CD4-positive, alpha-beta T cell (primary cell): ENCODE measurements at regions not wholly inside any gene's neighbourhood (a gene's known extent, or its start where the extent isn't known, plus 50 kb on each side); places are given as distances from the start of the nearest gene placed in this dataset.

ENCODE experiments used
- ATAC-seq: fragments of 200-7000 bp; cut with Tn5 transposase; one replicate; pipeline ENCODE4 v1.10.0; 2022; ENCODE audit warnings: mild to moderate bottlenecking; ENCODE audit not compliant: poor library complexity
- CTCF ChIA-PET: fragments of 350-600 bp; sonication (Branson Sonifier 250); formaldehyde crosslinking; loops from one replicate; lab custom pipeline; 2021; ENCODE audit warnings: antibody characterized with exemption, inconsistent platforms; lab: Charles Lee
- POLR2A ChIA-PET: fragments of 350-600 bp; sonication (Branson Sonifier 250); formaldehyde crosslinking; loops from one replicate; lab custom pipeline; 2021; ENCODE audit warnings: antibody characterized with exemption, inconsistent platforms; lab: Charles Lee
- DNase-seq, 14 experiments: peaks; one replicate each; pipeline ENCODE4 v3.0.0-alpha.2; 2013 to 2020; ENCODE audit warnings: mixed read lengths in 2 of 14
- H3K27ac ChIP-seq, 2 donors: one replicate each; pipeline versions ENCODE4 v1.5.1 to v1.7.0; 2013; ENCODE audit warnings: low read length in 2 of 2, low read depth in 1 of 2, mild to moderate bottlenecking in 1 of 2
- H3K27me3 ChIP-seq, 2 experiments: 1 replicate in 1 of 2; 2 replicates in 1 of 2; pipeline versions ENCODE4 v1.6.1 to v1.7.0; 2013; ENCODE audit warnings: low read length in 2 of 2, control low read depth in 1 of 2, mild to moderate bottlenecking in 1 of 2, moderate library complexity in 1 of 2; ENCODE audit not compliant: insufficient read depth in 2 of 2, control insufficient read depth in 1 of 2
- H3K36me3 ChIP-seq: one replicate; pipeline ENCODE4 v1.6.1; 2013; ENCODE audit warnings: low read length, control low read depth; ENCODE audit not compliant: insufficient read depth
- H3K4me1 ChIP-seq: one replicate; pipeline ENCODE4 v1.6.1; 2013; ENCODE audit warnings: low read length, control low read depth; ENCODE audit not compliant: insufficient read depth
- H3K4me3 ChIP-seq: one replicate; pipeline ENCODE4 v1.5.1; 2013; ENCODE audit warnings: mild to moderate bottlenecking, low read length, moderate library complexity
- H3K9me3 ChIP-seq, 2 experiments: 1 replicate in 1 of 2; 2 replicates in 1 of 2; pipeline versions ENCODE4 v1.6.1 to v1.7.0; 2013; ENCODE audit warnings: low read length in 2 of 2, mild to moderate bottlenecking in 2 of 2, control low read depth in 1 of 2, moderate library complexity in 1 of 2; ENCODE audit not compliant: control insufficient read depth in 1 of 2, insufficient read depth in 1 of 2
- H3K27ac Mint-ChIP-seq: one replicate; pipeline ENCODE4 v1.8.0; 2020; ENCODE audit warnings: mixed read lengths
- H3K27me3 Mint-ChIP-seq: one replicate; pipeline ENCODE4 v1.8.0; 2021; ENCODE audit warnings: mixed read lengths
- H3K36me3 Mint-ChIP-seq: one replicate; pipeline ENCODE4 v1.8.0; 2021; ENCODE audit warnings: low read depth, mixed read lengths
- H3K4me1 Mint-ChIP-seq: one replicate; pipeline ENCODE4 v1.8.0; 2021; ENCODE audit warnings: low read depth, mixed read lengths
- H3K4me3 Mint-ChIP-seq: one replicate; pipeline ENCODE4 v1.8.0; 2020; ENCODE audit warnings: mild to moderate bottlenecking, mixed read lengths
- H3K9me3 Mint-ChIP-seq: one replicate; pipeline ENCODE4 v1.8.0; 2020; ENCODE audit warnings: mixed read lengths
- intact Hi-C, 2 experiments: fragments of 100-400 bp; cut with DNase I in 1 of 2; cut with micrococcal nuclease in 1 of 2; formaldehyde crosslinking; loops; one replicate each; pipeline versions ENCODE4 v1.15.1 to v1.9.0; 2023 to 2025; cut with DNase I, micrococcal nuclease
- TF ChIP-seq, protein P1 (sequence below): fragments of 200-600 bp; IDR thresholded peaks from one replicate; pipeline ENCODE4 v1.8.0; 2022; ENCODE audit warnings: antibody characterized with exemption, mild to moderate bottlenecking

GRCh38 chr15:77823736-77824135 lies 191.0 kb upstream of the LINGO1 start:
- Histone ChIP-seq H3K27me3 (peaks cover 13% of the 10 kb centered on the region in 2 experiments), H3K27ac (no peak overlapping the region), H3K36me3 (no peaks in the 10 kb centered on the region), H3K4me1 (no peaks in the 10 kb centered on the region), H3K4me3 (no peak overlapping the region), H3K9me3 (no peaks in the 10 kb centered on the region)
- ATAC-seq (no peak), DNase-seq (no peak)
- intact Hi-C loops, result no loop called here
- H3K27ac Mint-ChIP-seq, result no peak overlapping the region
- peaks cover 46% of the 10 kb centered on the region for H3K27me3 Mint-ChIP-seq
- POLR2A ChIA-PET, result no interaction called here
- H3K9me3 Mint-ChIP-seq, result no peaks in the 10 kb centered on the region
- H3K36me3 Mint-ChIP-seq, result no peaks in the 10 kb centered on the region
- TF ChIP-seq, protein P1, sequence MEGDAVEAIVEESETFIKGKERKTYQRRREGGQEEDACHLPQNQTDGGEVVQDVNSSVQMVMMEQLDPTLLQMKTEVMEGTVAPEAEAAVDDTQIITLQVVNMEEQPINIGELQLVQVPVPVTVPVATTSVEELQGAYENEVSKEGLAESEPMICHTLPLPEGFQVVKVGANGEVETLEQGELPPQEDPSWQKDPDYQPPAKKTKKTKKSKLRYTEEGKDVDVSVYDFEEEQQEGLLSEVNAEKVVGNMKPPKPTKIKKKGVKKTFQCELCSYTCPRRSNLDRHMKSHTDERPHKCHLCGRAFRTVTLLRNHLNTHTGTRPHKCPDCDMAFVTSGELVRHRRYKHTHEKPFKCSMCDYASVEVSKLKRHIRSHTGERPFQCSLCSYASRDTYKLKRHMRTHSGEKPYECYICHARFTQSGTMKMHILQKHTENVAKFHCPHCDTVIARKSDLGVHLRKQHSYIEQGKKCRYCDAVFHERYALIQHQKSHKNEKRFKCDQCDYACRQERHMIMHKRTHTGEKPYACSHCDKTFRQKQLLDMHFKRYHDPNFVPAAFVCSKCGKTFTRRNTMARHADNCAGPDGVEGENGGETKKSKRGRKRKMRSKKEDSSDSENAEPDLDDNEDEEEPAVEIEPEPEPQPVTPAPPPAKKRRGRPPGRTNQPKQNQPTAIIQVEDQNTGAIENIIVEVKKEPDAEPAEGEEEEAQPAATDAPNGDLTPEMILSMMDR, result no peak
- no peak overlapping the region for H3K4me3 Mint-ChIP-seq
- H3K4me1 Mint-ChIP-seq, result no peaks in the 10 kb centered on the region
- CTCF ChIA-PET, result no interaction called here

DNA sequence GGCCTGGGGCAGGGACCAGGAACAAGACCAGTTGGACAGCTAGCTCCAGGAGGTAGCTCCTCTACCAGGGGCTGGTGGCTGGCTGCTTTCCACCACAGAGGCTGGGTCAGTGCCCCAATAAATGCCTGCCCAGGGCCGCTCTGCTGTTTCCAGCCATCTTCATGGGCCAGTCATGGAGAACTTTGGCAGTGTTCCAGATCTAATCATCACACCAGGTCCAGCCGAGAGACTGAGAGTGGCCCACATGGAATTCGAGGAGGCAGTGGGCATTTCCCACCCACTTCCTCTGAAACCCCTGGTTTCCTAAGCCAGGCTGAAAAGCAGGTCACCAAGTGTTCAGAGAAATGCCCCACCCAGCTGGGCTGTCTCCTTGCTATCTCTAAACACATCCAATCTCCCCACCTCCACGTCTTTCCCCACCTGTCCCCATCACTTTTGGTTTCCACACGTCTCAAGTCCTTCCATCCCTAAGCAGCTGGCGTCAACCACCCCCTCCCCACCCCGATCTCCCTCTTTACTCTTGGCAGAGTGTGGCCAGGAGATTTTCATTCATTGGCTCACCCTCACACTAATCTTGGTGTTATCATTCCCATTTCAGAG lies 190.0 kb upstream of the LINGO1 start:
- no peaks in the 10 kb centered on the region for H3K9me3 Mint-ChIP-seq
- H3K36me3 Mint-ChIP-seq, result no peaks in the 10 kb centered on the region
- no peaks in the 10 kb centered on the region for H3K4me1 ChIP-seq
- ChIA-PET CTCF (no interaction called here), POLR2A (no interaction called here)
- no peaks in the 10 kb centered on the region for H3K4me1 Mint-ChIP-seq
- H3K4me3 ChIP-seq, result no peak overlapping the region
- no peak overlapping the region for H3K27ac Mint-ChIP-seq
- TF ChIP-seq, protein P1, result no peak
- H3K27me3 Mint-ChIP-seq, result peaks cover 52% of the 10 kb centered on the region
- no peak overlapping the region for H3K27ac ChIP-seq
- H3K4me3 Mint-ChIP-seq, result no peak overlapping the region
- ATAC-seq (no peak), DNase-seq (no peak)
- no peaks in the 10 kb centered on the region for H3K36me3 ChIP-seq
- no peaks in the 10 kb centered on the region for H3K9me3 ChIP-seq
- peaks cover 13 to 22% of the 10 kb centered on the region in 2 experiments for H3K27me3 ChIP-seq
- intact Hi-C loops, result no loop called here

DNA sequence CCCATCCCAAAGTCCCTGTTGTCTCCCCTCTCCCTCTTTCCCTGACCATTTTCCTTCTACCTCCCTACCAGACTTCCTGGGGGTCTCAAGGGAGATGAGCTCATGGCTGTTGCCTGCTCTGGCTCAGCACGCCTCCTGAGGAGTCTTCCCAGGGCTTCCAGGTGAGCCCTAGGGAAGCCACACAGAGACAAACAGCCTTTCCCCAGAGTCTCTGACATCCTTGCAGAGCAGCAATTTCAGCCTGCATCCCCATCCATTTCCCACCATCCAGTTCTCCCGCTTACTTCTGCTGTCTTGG lies 189.2 kb upstream of the LINGO1 start:
- Mint-ChIP-seq H3K4me1 (no peaks in the 10 kb centered on the region), H3K36me3 (no peaks in the 10 kb centered on the region), H3K9me3 (no peaks in the 10 kb centered on the region), H3K4me3 (no peak overlapping the region), H3K27ac (no peak overlapping the region), H3K27me3 (peaks cover 61% of the 10 kb centered on the region)
- no peak for ATAC-seq
- H3K4me3 ChIP-seq, result no peak overlapping the region
- ChIA-PET CTCF (no interaction called here), POLR2A (no interaction called here)
- H3K27me3 ChIP-seq, result peaks cover 16 to 30% of the 10 kb centered on the region in 2 experiments
- DNase-seq, result no peak
- intact Hi-C loops, result no loop called here
- no peaks in the 10 kb centered on the region for H3K36me3 ChIP-seq
- no peaks in the 10 kb centered on the region for H3K4me1 ChIP-seq
- TF ChIP-seq, protein P1, result no peak
- H3K9me3 ChIP-seq, result no peaks in the 10 kb centered on the region
- no peak overlapping the region for H3K27ac ChIP-seq
